ENCODE measurements at regions not wholly inside any gene's neighbourhood (a gene's known extent, or its start where the extent isn't known, plus 50 kb on each side); places are given as distances from the start of the nearest gene placed in this dataset.

GRCh38 chr17:6208608-6209180 lies 138.5 kb downstream of the WSCD1 start:
- Histone ChIP-seq H3K36me3 (ENCODE audit: insufficient read depth, low read length) (no peaks in the 10 kb centered on the region), H3K27me3 (ENCODE audit: control insufficient read depth, insufficient read depth, low read length) (peaks cover 72% of the 10 kb centered on the region)

DNA sequence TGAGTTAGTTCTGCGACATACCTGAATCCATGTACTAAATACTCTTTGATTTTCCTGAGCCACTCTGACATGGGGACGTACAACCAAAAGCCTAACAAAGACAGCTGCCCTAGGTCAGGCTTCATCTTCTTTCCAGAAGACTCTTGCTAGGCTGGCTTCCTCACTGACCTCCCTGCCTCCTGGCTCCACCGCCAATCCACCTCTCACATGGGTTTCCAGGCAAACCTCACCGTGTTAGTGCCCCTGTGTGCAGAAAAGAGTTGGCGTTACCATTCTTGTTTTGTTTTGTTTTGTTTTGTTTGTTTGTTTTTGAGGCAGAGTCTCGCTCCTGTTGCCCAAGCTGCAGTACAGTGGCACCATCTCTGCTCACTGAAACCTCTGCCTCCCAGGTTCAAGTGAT lies 135.3 kb downstream of the WSCD1 start:
- Histone ChIP-seq H3K9ac (ENCODE audit: low read depth, low read length) (no peak overlapping the region), H3K4me1 (ENCODE audit: control insufficient read depth, insufficient read depth, low read length) (no peaks in the 10 kb centered on the region), H3K36me3 (ENCODE audit: insufficient read depth, low read length) (no peaks in the 10 kb centered on the region), H3K4me3 (ENCODE audit: low read length) (no peak overlapping the region), H3K9me3 (replicated peaks; ENCODE audit: low read length) (no peaks in the 10 kb centered on the region), H3K27me3 (ENCODE audit: control insufficient read depth, insufficient read depth, low read length) (peaks cover 64% of the 10 kb centered on the region), H3K4me2 (ENCODE audit: low read length) (no peak overlapping the region)

More at GRCh38 chr17:6208608-6209180, 138.5 kb downstream of the WSCD1 start:
- no peaks in the 10 kb centered on the region for H3K9me3 ChIP-seq (replicated peaks; ENCODE audit: low read length)
- no peaks in the 10 kb centered on the region for H3K4me1 ChIP-seq (ENCODE audit: control insufficient read depth, insufficient read depth, low read length)
- H3K4me2 ChIP-seq (ENCODE audit: low read length): no peak overlapping the region
- no peak overlapping the region for H3K9ac ChIP-seq (ENCODE audit: low read depth, low read length)
- H3K4me3 ChIP-seq (ENCODE audit: low read length): no peak overlapping the region

DNA sequence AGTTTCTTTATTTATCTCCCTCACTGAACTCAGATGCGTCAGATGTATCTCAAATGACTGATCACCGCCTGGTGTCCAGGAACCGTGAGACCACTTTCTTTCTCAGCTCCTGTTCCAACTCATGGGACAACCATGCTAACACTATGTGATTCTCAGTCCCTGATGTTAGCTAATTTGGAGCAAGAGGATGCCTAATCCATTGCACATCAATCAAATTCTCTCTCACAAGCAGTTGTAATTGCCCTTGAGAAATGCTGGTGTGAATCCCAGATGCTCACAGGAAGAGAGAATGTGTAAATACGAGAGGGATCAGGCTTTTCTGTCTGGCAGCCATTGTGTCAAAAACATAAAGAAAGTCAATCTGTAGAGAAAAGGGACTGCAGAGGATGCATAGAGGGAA lies 134.9 kb downstream of the WSCD1 start:
- no peaks in the 10 kb centered on the region for H3K4me1 ChIP-seq (ENCODE audit: control insufficient read depth, insufficient read depth, low read length)
- no peak overlapping the region for H3K4me3 ChIP-seq (ENCODE audit: low read length)
- no peak overlapping the region for H3K9ac ChIP-seq (ENCODE audit: low read depth, low read length)
- no peaks in the 10 kb centered on the region for H3K9me3 ChIP-seq (replicated peaks; ENCODE audit: low read length)
- H3K27me3 ChIP-seq (ENCODE audit: control insufficient read depth, insufficient read depth, low read length): peaks cover 61% of the 10 kb centered on the region
- no peak overlapping the region for H3K4me2 ChIP-seq (ENCODE audit: low read length)
- no peaks in the 10 kb centered on the region for H3K36me3 ChIP-seq (ENCODE audit: insufficient read depth, low read length)

DNA sequence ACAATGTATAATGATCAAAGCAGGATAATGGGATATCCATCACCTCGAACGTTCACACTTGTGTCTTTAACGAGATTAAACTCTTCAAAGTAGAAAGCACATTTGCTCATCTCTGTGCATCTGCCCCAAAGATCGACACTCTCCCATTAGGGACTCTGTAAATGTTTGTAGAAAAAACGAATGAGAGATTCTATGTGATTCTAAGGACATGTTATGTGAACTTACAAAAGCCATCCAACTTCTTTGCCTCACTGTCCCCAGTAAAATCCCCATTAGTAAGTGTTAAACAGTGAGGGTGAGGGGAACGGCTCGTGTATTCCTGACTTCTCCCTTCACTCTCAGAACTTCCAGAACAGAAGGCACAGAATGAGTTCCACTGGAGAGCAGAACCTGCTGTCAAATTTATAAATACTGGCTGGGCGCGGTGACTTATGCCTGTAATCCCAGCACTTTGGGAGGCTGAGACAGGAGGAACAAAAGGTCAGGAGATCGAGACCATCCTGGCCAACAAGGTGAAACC lies 134.1 kb downstream of the WSCD1 start:
- H3K36me3 ChIP-seq (ENCODE audit: insufficient read depth, low read length): no peaks in the 10 kb centered on the region
- no peak overlapping the region for H3K9ac ChIP-seq (ENCODE audit: low read depth, low read length)
- H3K4me1 ChIP-seq (ENCODE audit: control insufficient read depth, insufficient read depth, low read length): no peaks in the 10 kb centered on the region
- peaks cover 58% of the 10 kb centered on the region for H3K27me3 ChIP-seq (ENCODE audit: control insufficient read depth, insufficient read depth, low read length)
- H3K4me3 ChIP-seq (ENCODE audit: low read length): no peak overlapping the region
- no peak overlapping the region for H3K4me2 ChIP-seq (ENCODE audit: low read length)
- no peaks in the 10 kb centered on the region for H3K9me3 ChIP-seq (replicated peaks; ENCODE audit: low read length)

- Histone ChIP-seq H3K27me3 (ENCODE audit: control insufficient read depth, insufficient read depth, low read length) (peaks cover 28% of the 10 kb centered on the region), H3K4me1 (ENCODE audit: control insufficient read depth, insufficient read depth, low read length) (no peaks in the 10 kb centered on the region), H3K4me3 (ENCODE audit: low read length) (no peak overlapping the region), H3K36me3 (ENCODE audit: insufficient read depth, low read length) (no peaks in the 10 kb centered on the region), H3K4me2 (ENCODE audit: low read length) (no peak overlapping the region), H3K9ac (ENCODE audit: low read depth, low read length) (no peak overlapping the region), H3K9me3 (replicated peaks; ENCODE audit: low read length) (no peaks in the 10 kb centered on the region)
Measured at GRCh38 chr17:6196355-6196754, 126.2 kb downstream of the WSCD1 start.

GRCh38 chr17:6195123-6195522 lies 124.9 kb downstream of the WSCD1 start:
- Histone ChIP-seq H3K4me1 (ENCODE audit: control insufficient read depth, insufficient read depth, low read length) (no peaks in the 10 kb centered on the region), H3K36me3 (ENCODE audit: insufficient read depth, low read length) (no peaks in the 10 kb centered on the region), H3K9ac (ENCODE audit: low read depth, low read length) (no peak overlapping the region), H3K4me2 (ENCODE audit: low read length) (no peak overlapping the region), H3K9me3 (replicated peaks; ENCODE audit: low read length) (no peaks in the 10 kb centered on the region), H3K4me3 (ENCODE audit: low read length) (no peak overlapping the region), H3K27me3 (ENCODE audit: control insufficient read depth, insufficient read depth, low read length) (peaks cover 32% of the 10 kb centered on the region)

DNA sequence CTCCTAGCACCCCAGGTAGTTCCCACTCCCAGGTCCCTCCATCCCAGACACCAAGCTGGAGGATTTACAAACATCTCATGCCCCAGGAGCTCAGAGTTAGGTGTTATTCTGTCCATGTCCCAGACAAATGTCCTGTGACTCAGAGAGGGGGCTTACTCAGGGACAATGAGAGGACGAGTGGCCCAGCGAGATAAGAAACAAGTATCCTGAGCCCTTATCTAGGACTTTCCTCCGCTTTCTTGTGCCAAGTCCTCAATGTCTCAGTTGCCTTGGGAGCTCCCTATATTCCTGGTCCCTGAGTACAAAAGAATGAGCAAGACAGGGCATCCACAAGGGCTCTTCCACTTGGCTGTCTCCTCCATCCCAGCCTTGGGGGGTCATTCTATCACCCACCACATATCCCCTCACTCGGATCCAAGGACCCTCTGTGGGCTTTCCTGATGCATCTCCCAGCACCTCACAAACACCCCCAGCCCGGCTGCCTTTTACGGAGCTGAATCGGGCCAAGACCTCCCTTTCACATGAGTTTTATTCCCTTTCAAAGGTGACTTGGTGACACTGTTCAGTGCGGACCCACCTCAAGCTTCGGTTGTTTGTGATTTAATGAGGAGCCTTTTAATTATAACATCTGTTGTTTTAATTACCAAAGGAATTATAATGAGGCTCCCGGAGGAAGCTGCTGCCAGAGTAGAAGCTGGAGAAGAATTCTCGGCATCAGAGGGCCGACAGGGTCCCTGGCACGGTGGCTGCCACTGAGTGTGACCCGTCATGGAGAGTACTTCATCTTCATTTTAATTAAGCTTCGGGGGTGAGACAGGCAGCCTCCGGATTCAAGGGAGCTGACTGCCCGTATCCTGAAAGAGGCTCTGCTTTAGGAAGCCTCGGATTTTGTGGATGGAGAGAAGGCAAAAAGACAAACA lies 121.5 kb downstream of the WSCD1 start:
- Histone ChIP-seq H3K4me2 (ENCODE audit: low read length) (no peak overlapping the region), H3K4me1 (ENCODE audit: control insufficient read depth, insufficient read depth, low read length) (no peaks in the 10 kb centered on the region), H3K36me3 (ENCODE audit: insufficient read depth, low read length) (no peaks in the 10 kb centered on the region), H3K4me3 (ENCODE audit: low read length) (no peak overlapping the region), H3K9me3 (replicated peaks; ENCODE audit: low read length) (no peaks in the 10 kb centered on the region), H3K27me3 (ENCODE audit: control insufficient read depth, insufficient read depth, low read length) (peaks cover 38% of the 10 kb centered on the region), H3K9ac (ENCODE audit: low read depth, low read length) (no peak overlapping the region)

GRCh38 chr17:6187836-6188235 lies 117.7 kb downstream of the WSCD1 start:
- H3K4me2 ChIP-seq (ENCODE audit: low read length): no peak overlapping the region

GRCh38 chr17:6186998-6187397 lies 116.8 kb downstream of the WSCD1 start:
- no peak overlapping the region for H3K4me2 ChIP-seq (ENCODE audit: low read length)
- H3K4me3 ChIP-seq (ENCODE audit: low read length): no peak overlapping the region
- H3K9ac ChIP-seq (ENCODE audit: low read depth, low read length): no peak overlapping the region
- H3K9me3 ChIP-seq (replicated peaks; ENCODE audit: low read length): no peaks in the 10 kb centered on the region
- H3K4me1 ChIP-seq (ENCODE audit: control insufficient read depth, insufficient read depth, low read length): no peaks in the 10 kb centered on the region
- no peaks in the 10 kb centered on the region for H3K36me3 ChIP-seq (ENCODE audit: insufficient read depth, low read length)
- peaks cover 23% of the 10 kb centered on the region for H3K27me3 ChIP-seq (ENCODE audit: control insufficient read depth, insufficient read depth, low read length)

More at GRCh38 chr17:6187836-6188235, 117.7 kb downstream of the WSCD1 start:
- H3K9me3 ChIP-seq (replicated peaks; ENCODE audit: low read length): no peaks in the 10 kb centered on the region
- peaks cover 30% of the 10 kb centered on the region for H3K27me3 ChIP-seq (ENCODE audit: control insufficient read depth, insufficient read depth, low read length)
- no peaks in the 10 kb centered on the region for H3K4me1 ChIP-seq (ENCODE audit: control insufficient read depth, insufficient read depth, low read length)
- no peaks in the 10 kb centered on the region for H3K36me3 ChIP-seq (ENCODE audit: insufficient read depth, low read length)
- no peak overlapping the region for H3K4me3 ChIP-seq (ENCODE audit: low read length)
- no peak overlapping the region for H3K9ac ChIP-seq (ENCODE audit: low read depth, low read length)

- H3K36me3 ChIP-seq (ENCODE audit: insufficient read depth, low read length): no peaks in the 10 kb centered on the region
- H3K27me3 ChIP-seq (ENCODE audit: control insufficient read depth, insufficient read depth, low read length): peaks cover 11% of the 10 kb centered on the region
- no peak overlapping the region for H3K4me3 ChIP-seq (ENCODE audit: low read length)
- H3K9ac ChIP-seq (ENCODE audit: low read depth, low read length): no peak overlapping the region
- no peaks in the 10 kb centered on the region for H3K4me1 ChIP-seq (ENCODE audit: control insufficient read depth, insufficient read depth, low read length)
- no peaks in the 10 kb centered on the region for H3K9me3 ChIP-seq (replicated peaks; ENCODE audit: low read length)
- no peak overlapping the region for H3K4me2 ChIP-seq (ENCODE audit: low read length)
Measured at GRCh38 chr17:6184508-6184907, 114.3 kb downstream of the WSCD1 start.

GRCh38 chr17:6179017-6179416 lies 108.8 kb downstream of the WSCD1 start:
- H3K36me3 ChIP-seq (ENCODE audit: insufficient read depth, low read length): no peaks in the 10 kb centered on the region
- peaks cover 20% of the 10 kb centered on the region for H3K27me3 ChIP-seq (ENCODE audit: control insufficient read depth, insufficient read depth, low read length)
- no peaks in the 10 kb centered on the region for H3K9me3 ChIP-seq (replicated peaks; ENCODE audit: low read length)
- no peak overlapping the region for H3K4me3 ChIP-seq (ENCODE audit: low read length)
- H3K9ac ChIP-seq (ENCODE audit: low read depth, low read length): no peak overlapping the region
- H3K4me2 ChIP-seq (ENCODE audit: low read length): no peak overlapping the region
- H3K4me1 ChIP-seq (ENCODE audit: control insufficient read depth, insufficient read depth, low read length): no peaks in the 10 kb centered on the region

All from skeletal muscle satellite cell (primary cell).